Mesenchymal stem cell (in vitro differentiated cells and primary cell): ENCODE measurements at regions not wholly inside any gene's neighbourhood (a gene's known extent, or its start where the extent isn't known, plus 50 kb on each side); places are given as distances from the start of the nearest gene placed in this dataset.

Experiments
- DNase-seq: peaks from one replicate; pipeline ENCODE4 v3.0.0-alpha.2; 2013
- H2AFZ ChIP-seq: one replicate; pipeline ENCODE4 v1.6.1; 2013; ENCODE audit warnings: low read depth, mild to moderate bottlenecking, control low read depth, inconsistent platforms, low read length, moderate library complexity
- H2AK5ac ChIP-seq: 2 replicates; pipeline ENCODE4 v1.6.1; 2013; ENCODE audit warnings: low read length, moderate library complexity, mild to moderate bottlenecking, inconsistent platforms; ENCODE audit not compliant: severe bottlenecking
- H2BK120ac ChIP-seq: one replicate; pipeline ENCODE4 v1.6.1; 2013; ENCODE audit warnings: low read depth, mild to moderate bottlenecking, inconsistent platforms, low read length, moderate library complexity
- H2BK12ac ChIP-seq, 2 experiments: one replicate each; pipeline ENCODE4 v1.6.1; 2013; ENCODE audit warnings: inconsistent platforms in 2 of 2, low read length in 2 of 2, mild to moderate bottlenecking in 2 of 2, moderate library complexity in 2 of 2, control low read depth in 1 of 2
- H2BK15ac ChIP-seq: one replicate; pipeline ENCODE4 v1.6.1; 2013; ENCODE audit warnings: mild to moderate bottlenecking, low read depth, inconsistent platforms; ENCODE audit not compliant: poor library complexity, severe bottlenecking
- H2BK5ac ChIP-seq: 2 replicates; pipeline ENCODE4 v1.6.1; 2013; ENCODE audit warnings: low read depth, mild to moderate bottlenecking, low read length, control low read depth, inconsistent platforms; ENCODE audit not compliant: poor library complexity, severe bottlenecking
- H3K14ac ChIP-seq, 2 experiments: one replicate each; pipeline ENCODE4 v1.6.1; 2013; ENCODE audit warnings: inconsistent platforms in 2 of 2, low read length in 2 of 2, control low read depth in 1 of 2, mild to moderate bottlenecking in 1 of 2, moderate library complexity in 1 of 2
- H3K18ac ChIP-seq, 2 experiments: one replicate each; pipeline ENCODE4 v1.6.1; 2013; ENCODE audit warnings: inconsistent platforms in 2 of 2, low read length in 2 of 2, control low read depth in 1 of 2, low read depth in 1 of 2, mild to moderate bottlenecking in 1 of 2
- H3K23ac ChIP-seq, 2 experiments: one replicate each; pipeline ENCODE4 v1.6.1; 2013; ENCODE audit warnings: inconsistent platforms in 2 of 2, low read length in 2 of 2, mild to moderate bottlenecking in 2 of 2, moderate library complexity in 2 of 2, control low read depth in 1 of 2
- H3K27ac ChIP-seq: 2 replicates; pipeline ENCODE4 v1.5.1; 2013; ENCODE audit warnings: mild to moderate bottlenecking, moderate library complexity, low read length, control low read depth, inconsistent platforms; ENCODE audit not compliant: poor library complexity, severe bottlenecking
- H3K27me3 ChIP-seq, 2 experiments: 2 replicates each; pipeline versions ENCODE4 v1.6.1 to v1.7.0; 2013; ENCODE audit warnings: low read length in 2 of 2, mild to moderate bottlenecking in 2 of 2, moderate library complexity in 2 of 2, control low read depth in 1 of 2, inconsistent platforms in 1 of 2; ENCODE audit not compliant: control insufficient read depth in 1 of 2, insufficient read depth in 1 of 2
- H3K36me3 ChIP-seq, 2 experiments: 2 replicates each; pipeline versions ENCODE4 v1.6.1 to v1.7.0; 2013; ENCODE audit warnings: low read length in 2 of 2, control low read depth in 1 of 2, inconsistent platforms in 1 of 2, low read depth in 1 of 2, mild to moderate bottlenecking in 1 of 2; ENCODE audit not compliant: insufficient read depth in 2 of 2, control insufficient read depth in 1 of 2
- H3K4ac ChIP-seq, 2 experiments: one replicate each; pipeline ENCODE4 v1.6.1; 2013; ENCODE audit warnings: inconsistent platforms in 2 of 2, low read length in 2 of 2, mild to moderate bottlenecking in 2 of 2, moderate library complexity in 2 of 2, control low read depth in 1 of 2, low read depth in 1 of 2
- H3K4me1 ChIP-seq: 2 replicates; pipeline ENCODE4 v1.6.1; 2013; ENCODE audit warnings: low read depth, low read length, control low read depth; ENCODE audit not compliant: control insufficient read depth, insufficient read depth
- H3K4me2 ChIP-seq: 2 replicates; pipeline ENCODE4 v1.6.1; 2013; ENCODE audit warnings: low read length, mild to moderate bottlenecking, inconsistent platforms; ENCODE audit not compliant: poor library complexity, severe bottlenecking
- H3K4me3 ChIP-seq, 2 experiments: 2 replicates each; pipeline versions ENCODE4 v1.5.1 to v1.7.0; 2013; ENCODE audit warnings: low read length in 2 of 2, mild to moderate bottlenecking in 2 of 2, control low read depth in 1 of 2, low read depth in 1 of 2; ENCODE audit not compliant: insufficient read depth in 1 of 2
- H3K79me1 ChIP-seq: replicated peaks from 2 replicates; pipeline ENCODE4 v1.6.1; 2013; ENCODE audit warnings: mild to moderate bottlenecking, control low read depth, low read length, inconsistent platforms; ENCODE audit not compliant: poor library complexity, severe bottlenecking
- H3K9ac ChIP-seq: 2 replicates; pipeline ENCODE4 v1.7.0; 2013; ENCODE audit warnings: mild to moderate bottlenecking, low read length, moderate library complexity
- H3K9me3 ChIP-seq: 2 replicates; pipeline ENCODE4 v1.7.0; 2013; ENCODE audit warnings: mild to moderate bottlenecking, low read length; ENCODE audit not compliant: control insufficient read depth
- H4K8ac ChIP-seq: one replicate; pipeline ENCODE4 v1.6.1; 2013; ENCODE audit warnings: inconsistent platforms, mild to moderate bottlenecking, low read length, moderate library complexity
- H4K91ac ChIP-seq: one replicate; pipeline ENCODE4 v1.6.1; 2013; ENCODE audit warnings: mild to moderate bottlenecking, low read length, inconsistent platforms
- WGBS: methylation state at CpG from one replicate; pipeline ENCODE4 v1.1.7; 2013; ENCODE audit warnings: mixed read lengths; 5-methylcytosine and 5-hydroxymethylcytosine counted together

- Histone ChIP-seq H3K18ac (no peak overlapping the region), H2BK12ac (no peak overlapping the region), H3K4me3 (no peak overlapping the region), H3K79me1 (no peaks in the 10 kb centered on the region), H3K4me1 (no peaks in the 10 kb centered on the region), H2AK5ac (no peak overlapping the region), H3K9ac (no peak overlapping the region), H4K91ac (no peak overlapping the region), H2AFZ (no peak overlapping the region), H3K4me2 (no peak overlapping the region), H3K14ac (no peak overlapping the region), H2BK120ac (no peak overlapping the region), H4K8ac (no peak overlapping the region), H2BK15ac (no peak overlapping the region), H3K27ac (no peak overlapping the region), H3K9me3 (no peaks in the 10 kb centered on the region), H2BK5ac (no peak overlapping the region), H3K23ac (no peak overlapping the region), H3K4ac (no peak overlapping the region), H3K27me3 (no peaks in the 10 kb centered on the region), H3K36me3 (no peaks in the 10 kb centered on the region)
- 85% methylated on average over 2 of the region's 6 CpGs for WGBS
- DNase-seq = no peak
These were observed 126.4 kb upstream of the GAS1 start for GRCh38 chr9:87073692-87074091.

DNA sequence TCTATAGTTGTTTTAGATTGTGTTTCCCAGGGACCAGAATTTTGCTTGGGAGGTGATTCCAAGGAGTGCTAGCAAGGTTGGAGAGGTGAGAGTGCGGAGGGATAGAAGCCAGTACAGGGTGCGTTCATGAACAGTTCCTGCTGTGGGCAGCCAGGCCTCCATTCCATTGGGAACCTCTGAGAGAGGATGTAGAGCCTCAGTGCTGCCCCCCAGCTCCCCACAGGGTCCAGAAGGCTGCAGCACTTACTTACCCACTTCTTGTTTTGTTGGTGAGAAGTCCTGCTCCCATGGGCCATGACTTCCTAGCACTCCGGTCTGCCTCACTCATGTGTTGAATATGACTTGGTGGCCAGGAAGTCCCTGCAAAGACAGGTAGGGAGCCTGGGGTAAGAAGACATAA is 128.2 kb upstream of the GAS1 start:
- no peak overlapping the region for H2BK12ac ChIP-seq
- H3K27me3 ChIP-seq = no peaks in the 10 kb centered on the region
- peak overlapping the region in 1 of 2 experiments; percentile 21 for H3K18ac ChIP-seq
- H2BK5ac ChIP-seq = no peak overlapping the region
- no peak overlapping the region for H3K4me2 ChIP-seq
- H3K27ac ChIP-seq = no peak overlapping the region
- no peak overlapping the region for H2BK120ac ChIP-seq
- no peak overlapping the region for H3K23ac ChIP-seq
- no peak overlapping the region for H4K8ac ChIP-seq
- 100% methylated on average over 3 of the region's 3 CpGs for WGBS
- H2AK5ac ChIP-seq = no peak overlapping the region
- no peak overlapping the region for H3K14ac ChIP-seq
- H3K4me1 ChIP-seq = no peaks in the 10 kb centered on the region
- no peak overlapping the region for H2AFZ ChIP-seq
- H3K9me3 ChIP-seq = peaks cover 2% of the 10 kb centered on the region
- no peak overlapping the region for H4K91ac ChIP-seq
- H3K36me3 ChIP-seq = no peaks in the 10 kb centered on the region
- H3K9ac ChIP-seq = no peak overlapping the region
- H2BK15ac ChIP-seq = no peak overlapping the region
- H3K4ac ChIP-seq = no peak overlapping the region
- H3K4me3 ChIP-seq = no peak overlapping the region
- no peaks in the 10 kb centered on the region for H3K79me1 ChIP-seq
- DNase-seq = no peak

GRCh38 chr9:87076825-87077224 is 129.5 kb upstream of the GAS1 start:
- H2BK15ac ChIP-seq = no peak overlapping the region
- H3K4me1 ChIP-seq = no peaks in the 10 kb centered on the region
- 95% methylated on average over 2 of the region's 2 CpGs for WGBS
- H2AFZ ChIP-seq = no peak overlapping the region
- H3K27me3 ChIP-seq = no peaks in the 10 kb centered on the region
- H4K91ac ChIP-seq = no peak overlapping the region
- H3K4ac ChIP-seq = no peak overlapping the region
- H3K14ac ChIP-seq = no peak overlapping the region
- no peak overlapping the region for H3K4me2 ChIP-seq
- no peak for DNase-seq
- H3K9ac ChIP-seq = no peak overlapping the region
- H2AK5ac ChIP-seq = no peak overlapping the region
- H3K23ac ChIP-seq = no peak overlapping the region
- no peaks in the 10 kb centered on the region for H3K79me1 ChIP-seq
- no peak overlapping the region for H3K18ac ChIP-seq
- peak overlapping the region in 1 of 2 experiments; percentile 34 for H2BK12ac ChIP-seq
- no peak overlapping the region for H2BK120ac ChIP-seq
- H3K9me3 ChIP-seq = peaks cover 2% of the 10 kb centered on the region
- no peaks in the 10 kb centered on the region for H3K36me3 ChIP-seq
- H2BK5ac ChIP-seq = no peak overlapping the region
- H3K27ac ChIP-seq = no peak overlapping the region
- no peak overlapping the region for H4K8ac ChIP-seq
- no peak overlapping the region for H3K4me3 ChIP-seq

GRCh38 chr9:87077986-87078385 is 130.7 kb upstream of the GAS1 start:
- H3K23ac ChIP-seq = no peak overlapping the region
- H3K36me3 ChIP-seq = no peaks in the 10 kb centered on the region
- no peak overlapping the region for H4K91ac ChIP-seq
- no peak overlapping the region for H3K14ac ChIP-seq
- H3K9ac ChIP-seq = no peak overlapping the region
- DNase-seq = no peak
- no peak overlapping the region for H3K4me3 ChIP-seq
- no peak overlapping the region for H2AFZ ChIP-seq
- no peaks in the 10 kb centered on the region for H3K79me1 ChIP-seq
- H3K27ac ChIP-seq = no peak overlapping the region
- H3K18ac ChIP-seq = no peak overlapping the region
- no peak overlapping the region for H2BK5ac ChIP-seq
- no peak overlapping the region for H2BK15ac ChIP-seq
- H3K9me3 ChIP-seq = peaks cover 2% of the 10 kb centered on the region
- H3K4me2 ChIP-seq = no peak overlapping the region
- no peak overlapping the region for H4K8ac ChIP-seq
- H3K27me3 ChIP-seq = no peaks in the 10 kb centered on the region
- WGBS = 98% methylated on average over 3 of the region's 3 CpGs
- H3K4ac ChIP-seq = no peak overlapping the region
- no peaks in the 10 kb centered on the region for H3K4me1 ChIP-seq
- H2BK12ac ChIP-seq = no peak overlapping the region
- no peak overlapping the region for H2BK120ac ChIP-seq
- H2AK5ac ChIP-seq = no peak overlapping the region
